Esophagus squamous epithelium (tissue), 4 donors: ENCODE measurements at regions not wholly inside any gene's neighbourhood (a gene's known extent, or its start where the extent isn't known, plus 50 kb on each side); places are given as distances from the start of the nearest gene placed in this dataset.

Experiments
- POLR2A ChIP-seq, 4 donors: fragments of 450-650 bp; IDR thresholded peaks; one replicate each; pipeline ENCODE4 v1.6.1; 2017; ENCODE audit warnings: antibody characterized with exemption in 4 of 4, mild to moderate bottlenecking in 4 of 4, moderate library complexity in 3 of 4
- TF ChIP-seq, protein P1 (sequence below), 6 experiments: fragments of 450-650 bp in 4 of 6; fragments of 200-600 bp in 2 of 6; sonication (generic) in 2 of 6; IDR thresholded peaks; one replicate each; pipeline ENCODE4 v1.5.1; 2016 to 2019; ENCODE audit warnings: antibody characterized with exemption in 6 of 6, mild to moderate bottlenecking in 4 of 6, moderate library complexity in 4 of 6

- TF ChIP-seq POLR2A (IDR thresholded peaks at IDR 0.05), result no peak
- TF ChIP-seq, protein P1, sequence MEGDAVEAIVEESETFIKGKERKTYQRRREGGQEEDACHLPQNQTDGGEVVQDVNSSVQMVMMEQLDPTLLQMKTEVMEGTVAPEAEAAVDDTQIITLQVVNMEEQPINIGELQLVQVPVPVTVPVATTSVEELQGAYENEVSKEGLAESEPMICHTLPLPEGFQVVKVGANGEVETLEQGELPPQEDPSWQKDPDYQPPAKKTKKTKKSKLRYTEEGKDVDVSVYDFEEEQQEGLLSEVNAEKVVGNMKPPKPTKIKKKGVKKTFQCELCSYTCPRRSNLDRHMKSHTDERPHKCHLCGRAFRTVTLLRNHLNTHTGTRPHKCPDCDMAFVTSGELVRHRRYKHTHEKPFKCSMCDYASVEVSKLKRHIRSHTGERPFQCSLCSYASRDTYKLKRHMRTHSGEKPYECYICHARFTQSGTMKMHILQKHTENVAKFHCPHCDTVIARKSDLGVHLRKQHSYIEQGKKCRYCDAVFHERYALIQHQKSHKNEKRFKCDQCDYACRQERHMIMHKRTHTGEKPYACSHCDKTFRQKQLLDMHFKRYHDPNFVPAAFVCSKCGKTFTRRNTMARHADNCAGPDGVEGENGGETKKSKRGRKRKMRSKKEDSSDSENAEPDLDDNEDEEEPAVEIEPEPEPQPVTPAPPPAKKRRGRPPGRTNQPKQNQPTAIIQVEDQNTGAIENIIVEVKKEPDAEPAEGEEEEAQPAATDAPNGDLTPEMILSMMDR (IDR thresholded peaks at IDR 0.05), result no peak
Measured at GRCh38 chr4:35175487-35175886, 1068.8 kb downstream of the ARAP2 start.
